Vagina (tissue), 2 donors: ENCODE measurements at regions not wholly inside any gene's neighbourhood (a gene's known extent, or its start where the extent isn't known, plus 50 kb on each side); places are given as distances from the start of the nearest gene placed in this dataset.

Experiments
- CTCF ChIP-seq, 3 experiments: fragments of 450-650 bp in 2 of 3; fragments of 200-600 bp in 1 of 3; sonication (generic) in 1 of 3; IDR thresholded peaks; one replicate each; pipeline ENCODE4 v1.5.1; 2017 to 2019; ENCODE audit warnings: antibody characterized with exemption in 3 of 3, mild to moderate bottlenecking in 2 of 3, moderate library complexity in 2 of 3
- POLR2AphosphoS5 ChIP-seq, 2 donors: sonication (generic); formaldehyde crosslinking; IDR thresholded peaks; one replicate each; pipeline ENCODE4 v1.9.0; 2017; ENCODE audit warnings: antibody characterized with exemption in 2 of 2, mild to moderate bottlenecking in 2 of 2, low read depth in 1 of 2; ENCODE audit not compliant: insufficient read depth in 1 of 2

GRCh38 chr19:34118879-34119748, 53.2 kb upstream of the LSM14A start:
- TF ChIP-seq CTCF (IDR thresholded peaks at IDR 0.05) (no peak), POLR2AphosphoS5 (IDR thresholded peaks at IDR 0.05; ENCODE audit: insufficient read depth in 1 of 2, low read depth in 1 of 2) (no peak)
